ENCODE measurements at regions not wholly inside any gene's neighbourhood (a gene's known extent, or its start where the extent isn't known, plus 50 kb on each side); places are given as distances from the start of the nearest gene placed in this dataset.

GRCh38 chr13:31067416-31068118 is 94.1 kb downstream of the HSPH1 start:
- H3K4me3 ChIP-seq (ENCODE audit: low read depth, low read length), result no peak overlapping the region
- peak; percentile 48 for DNase-seq (ENCODE audit: low read depth)
- no peak for TF ChIP-seq CTCF (conservative IDR thresholded peaks at IDR 0.05; ENCODE audit: low read depth, low read length)

- no peak overlapping the region for H3K4me3 ChIP-seq (ENCODE audit: low read depth, low read length)
- TF ChIP-seq CTCF (conservative IDR thresholded peaks at IDR 0.05; ENCODE audit: low read depth, low read length), result no peak
- no peak for DNase-seq (ENCODE audit: low read depth)
Observed at GRCh38 chr13:31064636-31065035, 97.1 kb downstream of the HSPH1 start.

- no peak overlapping the region for H3K4me3 ChIP-seq (ENCODE audit: low read depth, low read length)
Observed at GRCh38 chr13:31063772-31064171, 97.9 kb downstream of the HSPH1 start.

GRCh38 chr13:31060655-31061054 is 101.0 kb downstream of the HSPH1 start:
- no peak for DNase-seq (ENCODE audit: low read depth)
- H3K4me3 ChIP-seq (ENCODE audit: low read depth, low read length), result no peak overlapping the region
- no peak for TF ChIP-seq CTCF (conservative IDR thresholded peaks at IDR 0.05; ENCODE audit: low read depth, low read length)

More at GRCh38 chr13:31063772-31064171, 97.9 kb downstream of the HSPH1 start:
- no peak for TF ChIP-seq CTCF (conservative IDR thresholded peaks at IDR 0.05; ENCODE audit: low read depth, low read length)
- no peak for DNase-seq (ENCODE audit: low read depth)

- no peak for DNase-seq (ENCODE audit: low read depth)
- TF ChIP-seq CTCF (conservative IDR thresholded peaks at IDR 0.05; ENCODE audit: low read depth, low read length), result no peak
- H3K4me3 ChIP-seq (ENCODE audit: low read depth, low read length), result no peak overlapping the region
Observed at GRCh38 chr13:31060220-31060619, 101.5 kb downstream of the HSPH1 start.

- no peak for TF ChIP-seq CTCF (conservative IDR thresholded peaks at IDR 0.05; ENCODE audit: low read depth, low read length)
- DNase-seq (ENCODE audit: low read depth), result no peak
Observed at GRCh38 chr13:31057403-31058033, 104.2 kb downstream of the HSPH1 start.

More at GRCh38 chr13:31057403-31058033, 104.2 kb downstream of the HSPH1 start:
- H3K4me3 ChIP-seq (ENCODE audit: low read depth, low read length), result no peak overlapping the region

Data from epithelial cell of proximal tubule (primary cell).